IMR-90 (cell line): ENCODE measurements at regions not wholly inside any gene's neighbourhood (a gene's known extent, or its start where the extent isn't known, plus 50 kb on each side); places are given as distances from the start of the nearest gene placed in this dataset.

Source experiments
- ATAC-seq: fragments of 200-7000 bp; cut with Tn5 transposase; 2 replicates; pipeline ENCODE4 v1.9.1; 2020; ENCODE audit warnings: low read depth, mild to moderate bottlenecking, moderate library complexity
- BruUV-seq: library from RNA; stranded (reverse); fragments of 400-500 nt; replicated peaks from 2 replicates; lab custom pipeline; 2021; lab: Mats Ljungman, UMichigan
- CTCF ChIA-PET: fragments of 300-600 bp; formaldehyde crosslinking; extraction: SDS; loops from one replicate; lab custom pipeline; 2021; ENCODE audit warnings: antibody characterized with exemption; lab: Yijun Ruan, JAX
- POLR2A ChIA-PET: fragments of 300-600 bp; sonication (Branson Sonifier 250); formaldehyde crosslinking; loops from one replicate; lab custom pipeline; 2022; ENCODE audit warnings: antibody characterized with exemption; ENCODE audit not compliant: unreplicated experiment; lab: Charles Lee
- DNase-seq: peaks from one replicate; pipeline ENCODE4 v3.0.0; 2013
- H2AFZ ChIP-seq: replicated peaks from 2 replicates; pipeline ENCODE3; 2013; ENCODE audit warnings: low read length, mild to moderate bottlenecking; ENCODE audit not compliant: poor library complexity
- H2AK5ac ChIP-seq: 2 replicates; pipeline ENCODE4 v1.6.1; 2013; ENCODE audit warnings: low read depth, low read length, inconsistent platforms
- H2AK9ac ChIP-seq: replicated peaks from 2 replicates; pipeline ENCODE3; 2013; ENCODE audit warnings: mild to moderate bottlenecking, low read depth, low read length, moderate library complexity; ENCODE audit not compliant: poor library complexity
- H2BK120ac ChIP-seq: 2 replicates; pipeline ENCODE4 v1.6.1; 2013; ENCODE audit warnings: low read depth, low read length, inconsistent platforms
- H2BK15ac ChIP-seq: 3 replicates; pipeline ENCODE4 v1.6.1; 2013; ENCODE audit warnings: low read depth, low read length, inconsistent platforms
- H2BK20ac ChIP-seq: 2 replicates; pipeline ENCODE4 v1.6.1; 2013; ENCODE audit warnings: low read depth, mild to moderate bottlenecking, inconsistent platforms, low read length, moderate library complexity
- H2BK5ac ChIP-seq: 2 replicates; pipeline ENCODE4 v1.6.1; 2013; ENCODE audit warnings: mild to moderate bottlenecking, low read depth, low read length, inconsistent platforms; ENCODE audit not compliant: poor library complexity, severe bottlenecking
- H3K14ac ChIP-seq: replicated peaks from 2 replicates; pipeline ENCODE4 v1.6.1; 2013; ENCODE audit warnings: low read depth, low read length, inconsistent platforms
- H3K18ac ChIP-seq: 2 replicates; pipeline ENCODE4 v1.6.1; 2013; ENCODE audit warnings: low read depth, low read length, control low read depth
- H3K23ac ChIP-seq: 2 replicates; pipeline ENCODE4 v1.6.1; 2013; ENCODE audit warnings: low read depth, low read length, inconsistent platforms
- H3K27ac ChIP-seq: 2 replicates; pipeline ENCODE4 v1.5.1; 2013; ENCODE audit warnings: mild to moderate bottlenecking, control low read depth, low read length; ENCODE audit not compliant: insufficient read depth
- H3K27me3 ChIP-seq: 2 replicates; pipeline ENCODE4 v1.6.1; 2013; ENCODE audit warnings: low read length; ENCODE audit not compliant: control insufficient read depth, insufficient read depth
- H3K36me3 ChIP-seq: 2 replicates; pipeline ENCODE4 v1.6.1; 2013; ENCODE audit warnings: low read length, mixed read lengths; ENCODE audit not compliant: control insufficient read depth, insufficient read depth
- H3K4ac ChIP-seq: 2 replicates; pipeline ENCODE4 v1.6.1; 2013; ENCODE audit warnings: low read depth, low read length, inconsistent platforms
- H3K4me1 ChIP-seq: 2 replicates; pipeline ENCODE4 v1.6.1; 2013; ENCODE audit warnings: low read length, mixed read lengths; ENCODE audit not compliant: control insufficient read depth, insufficient read depth
- H3K4me2 ChIP-seq: 2 replicates; pipeline ENCODE4 v1.6.1; 2013; ENCODE audit warnings: low read depth, mild to moderate bottlenecking, control low read depth, low read length, moderate library complexity
- H3K4me3 ChIP-seq: 2 replicates; pipeline ENCODE4 v1.5.1; 2013; ENCODE audit warnings: low read depth, mild to moderate bottlenecking, control low read depth, low read length, moderate library complexity; ENCODE audit not compliant: insufficient read depth
- H3K56ac ChIP-seq: 2 replicates; pipeline ENCODE4 v1.6.1; 2013; ENCODE audit warnings: low read length, inconsistent platforms; ENCODE audit not compliant: insufficient read depth; ENCODE audit errors: extremely low read depth
- H3K79me1 ChIP-seq, 2 experiments: 2 replicates each; pipeline ENCODE4 v1.6.1; 2013; ENCODE audit warnings: low read length in 2 of 2, inconsistent platforms in 1 of 2, low read depth in 1 of 2
- H3K9ac ChIP-seq: 2 replicates; pipeline ENCODE4 v1.6.1; 2013; ENCODE audit warnings: low read depth, low read length, control low read depth
- H3K9me1 ChIP-seq: 2 replicates; pipeline ENCODE4 v1.6.1; 2013; ENCODE audit warnings: low read length, inconsistent platforms; ENCODE audit not compliant: insufficient read depth
- H3K9me3 ChIP-seq: 2 replicates; pipeline ENCODE4 v1.6.1; 2013; ENCODE audit warnings: low read length; ENCODE audit not compliant: control insufficient read depth, insufficient read depth
- H4K20me1 ChIP-seq: 2 replicates; pipeline ENCODE4 v1.6.1; 2013; ENCODE audit warnings: low read length, inconsistent platforms; ENCODE audit not compliant: insufficient read depth
- H4K5ac ChIP-seq: 2 replicates; pipeline ENCODE4 v1.6.1; 2013; ENCODE audit warnings: mild to moderate bottlenecking, low read depth, low read length, control low read depth
- H4K8ac ChIP-seq, 2 experiments: 2 replicates each; pipeline ENCODE4 v1.6.1; 2013; ENCODE audit warnings: low read depth in 2 of 2, low read length in 2 of 2, control low read depth in 1 of 2, inconsistent platforms in 1 of 2
- H4K91ac ChIP-seq: 2 replicates; pipeline ENCODE4 v1.6.1; 2013; ENCODE audit warnings: low read depth, low read length, inconsistent platforms; ENCODE audit not compliant: insufficient read depth
- BHLHE40 ChIP-seq: fragments of 150-350 bp; IDR thresholded peaks from 2 replicates; pipeline ENCODE4 v1.6.1; 2016; ENCODE audit warnings: mild to moderate bottlenecking, low read depth, low read length
- CHD1 ChIP-seq: IDR thresholded peaks from 2 replicates; pipeline ENCODE4 v1.6.1; 2012; ENCODE audit warnings: low read depth, low read length, improper control_type of control experiment
- MAFK ChIP-seq: IDR thresholded peaks from 2 replicates; pipeline ENCODE4 v1.6.1; 2012; ENCODE audit warnings: low read depth, low read length, improper control_type of control experiment
- NFE2L2 ChIP-seq: fragments of 150-350 bp; IDR thresholded peaks from 2 replicates; pipeline ENCODE4 v1.6.1; 2016; ENCODE audit warnings: low read depth, mild to moderate bottlenecking, low read length
- POLR2A ChIP-seq: IDR thresholded peaks from 2 replicates; pipeline ENCODE4 v1.6.1; 2012; ENCODE audit warnings: mild to moderate bottlenecking, low read depth, low read length
- WGBS, 2 experiments: methylation state at CpG; one replicate each; pipeline versions ENCODE4 v1.1.5 to v1.1.7; 2013; ENCODE audit warnings: missing lambda C conversion rate in 2 of 2; ENCODE audit not compliant: insufficient read length in 1 of 2; ENCODE audit errors: extremely low coverage in 2 of 2; 5-methylcytosine and 5-hydroxymethylcytosine counted together
- dilution Hi-C: fragments of 300-500 bp; cut with HindIII; formaldehyde crosslinking; loops from one replicate; pipeline ENCODE4 v1.14.3; 2018; ENCODE audit warnings: low sequenced_read_pairs; ENCODE audit not compliant: unreplicated experiment
- in situ Hi-C: fragments of 300-500 bp; cut with MboI; formaldehyde crosslinking; loops from 3 replicates; pipeline ENCODE4 v1.14.3; 2019; ENCODE audit warnings: low sequenced_read_pairs, inconsistent platforms, mixed read lengths
- intact Hi-C: fragments of 100-400 bp; cut with micrococcal nuclease; formaldehyde crosslinking; loops from 2 replicates; pipeline ENCODE4 v1.10.0; 2022
- TF ChIP-seq, protein P1 (sequence below): fragments of 150-350 bp; IDR thresholded peaks from 2 replicates; pipeline ENCODE4 v1.6.1; 2017; ENCODE audit warnings: mild to moderate bottlenecking, antibody characterized with exemption, low read length, low read depth

DNA sequence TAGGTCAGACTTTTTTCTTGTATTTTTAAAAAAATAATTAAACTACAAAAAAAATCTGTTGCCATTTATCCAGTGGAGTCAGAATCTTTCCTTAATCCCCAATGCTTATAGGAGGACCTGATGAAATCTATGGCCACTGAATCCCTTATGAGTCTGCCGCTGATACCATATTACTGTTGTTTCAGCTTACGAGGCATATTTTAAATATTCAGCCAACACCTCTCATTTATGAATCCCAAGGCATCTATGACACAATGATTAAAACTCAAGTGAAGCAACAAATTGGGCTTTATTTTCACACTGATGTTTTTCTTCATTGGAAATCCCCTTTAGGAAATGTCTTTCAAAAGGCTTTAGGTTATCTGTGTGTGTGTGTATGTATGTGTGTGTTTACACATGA lies 137.8 kb upstream of the PUDP start:
- Histone ChIP-seq H3K14ac (no peak overlapping the region), H3K23ac (no peak overlapping the region), H3K9me1 (0 out of 2 replicates have a peak, but pooled peaks cover 2% of the 10 kb centered on the region), H3K4me2 (no peak overlapping the region), H2BK5ac (no peak overlapping the region), H3K4me3 (no peak overlapping the region), H2BK20ac (no peak overlapping the region), H3K56ac (no peak overlapping the region), H3K79me1 (no peaks in the 10 kb centered on the region), H3K9ac (no peak overlapping the region), H2BK120ac (no peak overlapping the region), H3K36me3 (no peaks in the 10 kb centered on the region), H4K20me1 (no peaks in the 10 kb centered on the region), H2AFZ (no peak overlapping the region), H3K27me3 (no peaks in the 10 kb centered on the region), H4K5ac (no peak overlapping the region), H2BK15ac (no peak overlapping the region), H3K9me3 (0 out of 2 replicates have a peak, but pooled peaks cover 3% of the 10 kb centered on the region), H2AK9ac (no peak overlapping the region), H3K27ac (no peak overlapping the region), H4K8ac (no peak overlapping the region), H3K18ac (no peak overlapping the region), H3K4ac (no peak overlapping the region), H2AK5ac (no peak overlapping the region), H4K91ac (no peak overlapping the region), H3K4me1 (peaks cover 2% of the 10 kb centered on the region; the same call in 1 of the 2 replicates)
- CTCF ChIA-PET = no interaction called here
- POLR2A ChIA-PET = no interaction called here
- BruUV-seq = no TSS peak
- ATAC-seq (no peak), DNase-seq (no peak)
- intact Hi-C loops = no loop called here
- dilution Hi-C loops = no loop called here
- TF ChIP-seq MAFK (no peak), CHD1 (no peak), BHLHE40 (no peak), NFE2L2 (no peak), POLR2A (no peak)
- TF ChIP-seq, protein P1, sequence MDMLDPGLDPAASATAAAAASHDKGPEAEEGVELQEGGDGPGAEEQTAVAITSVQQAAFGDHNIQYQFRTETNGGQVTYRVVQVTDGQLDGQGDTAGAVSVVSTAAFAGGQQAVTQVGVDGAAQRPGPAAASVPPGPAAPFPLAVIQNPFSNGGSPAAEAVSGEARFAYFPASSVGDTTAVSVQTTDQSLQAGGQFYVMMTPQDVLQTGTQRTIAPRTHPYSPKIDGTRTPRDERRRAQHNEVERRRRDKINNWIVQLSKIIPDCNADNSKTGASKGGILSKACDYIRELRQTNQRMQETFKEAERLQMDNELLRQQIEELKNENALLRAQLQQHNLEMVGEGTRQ = no peak
- in situ Hi-C loops = no loop called here
- WGBS, 2 experiments = no CpG with 5 or more reads among the region's 2 CpGs
